ENCODE measurements at regions not wholly inside any gene's neighbourhood (a gene's known extent, or its start where the extent isn't known, plus 50 kb on each side); places are given as distances from the start of the nearest gene placed in this dataset.
"Not testable (repeated sequence)": the region's sequence is repeated elsewhere in the genome, so short reads cannot be mapped to it uniquely, and the experiment has no call there.

DNA sequence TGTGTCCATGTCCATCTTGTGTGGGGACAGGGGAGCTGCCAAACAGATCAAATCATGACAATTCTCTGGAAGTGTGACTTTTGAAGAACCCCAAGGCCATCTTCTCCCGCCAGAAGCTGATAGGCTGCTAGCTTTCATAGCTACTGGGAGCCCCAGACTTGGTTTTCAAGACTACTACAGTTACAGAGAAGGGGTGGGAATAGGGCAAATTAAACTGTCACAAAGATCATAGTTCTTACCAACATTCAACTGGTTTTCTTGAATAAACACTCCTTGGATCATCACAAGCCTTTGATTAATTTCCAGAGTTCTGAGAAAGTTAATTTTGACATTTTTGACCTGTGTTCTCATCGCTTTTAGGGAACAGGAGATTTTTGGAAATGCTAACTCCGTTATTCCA lies 67.8 kb upstream of the FARP1 start:
- no peak for DNase-seq

DNA sequence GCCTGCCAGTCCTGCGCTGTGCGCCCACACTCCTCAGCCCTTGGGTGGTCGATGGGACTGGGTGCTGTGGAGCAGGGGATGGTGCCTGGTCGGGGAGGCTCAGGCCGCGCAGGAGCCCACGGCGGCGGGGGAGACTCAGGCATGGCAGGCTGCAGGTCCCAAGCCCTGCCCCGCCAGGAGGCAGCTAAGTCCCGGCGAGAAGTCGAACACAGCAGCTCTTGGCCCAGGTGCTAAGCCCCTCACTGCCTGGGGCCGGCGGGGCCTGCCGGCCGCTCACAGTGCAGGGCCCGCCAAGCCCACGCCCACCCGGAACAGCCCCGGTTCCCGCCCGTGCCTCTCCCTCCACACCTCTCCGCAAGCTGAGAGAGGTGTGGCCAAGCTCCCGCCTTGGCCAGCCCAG lies 66.6 kb upstream of the FARP1 start:
- DNase-seq: not testable (repeated sequence)

DNA sequence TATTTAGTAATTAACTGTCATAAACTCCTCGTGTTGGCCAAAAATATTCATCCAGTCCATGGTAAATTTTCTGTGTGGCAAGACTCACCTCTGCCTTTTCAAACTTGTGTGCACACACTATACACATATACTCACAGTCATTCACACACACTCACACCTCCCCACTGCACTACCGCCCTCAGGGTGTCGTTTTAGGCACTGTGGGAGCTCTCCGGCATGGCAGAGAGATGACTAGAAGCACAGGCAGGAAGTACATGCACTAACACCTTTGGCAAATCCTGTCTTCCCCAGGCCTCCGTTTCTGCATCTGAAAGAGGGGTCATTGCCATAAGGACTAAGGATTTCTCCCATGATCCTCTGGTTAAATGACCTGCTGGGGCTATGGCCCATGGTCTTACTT lies 62.6 kb upstream of the FARP1 start:
- DNase-seq: no peak

DNA sequence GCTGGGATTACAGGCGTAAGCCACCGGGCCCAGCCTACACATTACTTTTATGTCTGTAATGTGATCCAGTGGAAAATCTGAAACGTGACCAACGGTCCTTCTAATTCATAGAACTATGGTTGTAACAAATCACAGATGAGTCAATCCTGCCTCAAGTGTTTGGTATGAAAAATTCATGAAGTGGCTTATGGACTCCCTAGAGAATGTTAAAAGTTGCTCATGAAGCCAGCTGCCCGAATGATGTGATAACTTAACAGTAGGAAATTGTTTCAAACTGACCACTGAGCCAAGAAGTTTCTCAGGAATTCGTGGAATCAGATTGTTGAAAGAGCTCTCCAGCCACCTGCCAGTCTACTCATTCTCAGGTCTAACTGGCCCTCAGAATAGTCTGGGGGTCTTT lies 59.4 kb upstream of the FARP1 start:
- peak; percentile 95 for DNase-seq

DNA sequence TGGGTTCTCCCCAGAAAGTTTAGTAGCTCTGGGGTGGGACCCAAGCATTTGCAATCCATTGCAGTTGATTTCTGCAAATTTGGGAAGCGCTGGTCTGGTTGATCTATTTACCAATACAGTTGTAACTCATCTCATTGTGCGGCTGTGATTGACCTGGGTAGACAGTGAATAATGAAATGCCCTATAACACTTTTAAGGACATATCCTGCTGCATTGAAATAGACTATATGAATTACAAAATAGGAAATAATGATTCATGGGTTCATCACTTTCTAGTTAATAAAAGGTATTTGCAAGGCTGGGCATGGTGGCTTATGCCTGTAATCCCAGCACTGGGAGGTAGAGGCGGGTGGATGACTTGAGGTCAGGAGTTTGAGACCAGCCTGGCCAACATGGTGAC lies 59.0 kb upstream of the FARP1 start:
- peak; percentile 60 for DNase-seq

GRCh38 chr13:98089246-98089645 lies 53.6 kb upstream of the FARP1 start:
- peak; percentile 27 for DNase-seq

GRCh38 chr13:98092888-98093287 lies 50.0 kb upstream of the FARP1 start:
- no peak for DNase-seq
